Breast epithelium (tissue), 4 donors: ENCODE measurements at regions not wholly inside any gene's neighbourhood (a gene's known extent, or its start where the extent isn't known, plus 50 kb on each side); places are given as distances from the start of the nearest gene placed in this dataset.
A peak's percentile ranks its signal among the peaks of the same experiment; 100 is the strongest.

Source experiments
- DNase-seq, 2 donors: peaks; one replicate each; pipeline ENCODE4 v3.0.0-alpha.2; 2019; ENCODE audit warnings: low spot score in 2 of 2
- H3K27ac ChIP-seq, 2 donors: fragments of 200-600 bp; sonication (generic) in 1 of 2; one replicate each; pipeline ENCODE4 v1.5.1; 2016 to 2019; ENCODE audit warnings: mild to moderate bottlenecking in 1 of 2
- H3K27me3 ChIP-seq, 2 donors: fragments of 200-600 bp; sonication (generic) in 1 of 2; one replicate each; pipeline versions ENCODE4 v1.5.1 to v1.6.0; 2017 to 2019; ENCODE audit warnings: control low read depth in 1 of 2, mild to moderate bottlenecking in 1 of 2
- H3K36me3 ChIP-seq: fragments of 200-600 bp; one replicate; pipeline ENCODE4 v1.5.1; 2019
- H3K4me1 ChIP-seq, 2 donors: fragments of 200-600 bp; sonication (generic); one replicate each; pipeline ENCODE4 v1.5.1; 2016 to 2019; ENCODE audit warnings: control low read depth in 1 of 2
- H3K4me3 ChIP-seq, 3 donors: fragments of 200-600 bp; sonication (generic); 1 replicate in 2 of 3; 2 replicates in 1 of 3; pipeline ENCODE4 v1.5.1; 2016 to 2019; ENCODE audit warnings: mild to moderate bottlenecking in 3 of 3, moderate library complexity in 2 of 3
- H3K9me3 ChIP-seq, 2 donors: fragments of 200-600 bp; sonication (generic) in 1 of 2; one replicate each; pipeline ENCODE4 v1.5.1; 2016 to 2019; ENCODE audit warnings: control low read depth in 1 of 2
- CTCF ChIP-seq, 3 donors: fragments of 450-650 bp; IDR thresholded peaks; one replicate each; pipeline ENCODE4 v1.5.1; 2016 to 2017; ENCODE audit warnings: antibody characterized with exemption in 3 of 3, mild to moderate bottlenecking in 3 of 3, moderate library complexity in 3 of 3
- POLR2A ChIP-seq: fragments of 450-650 bp; IDR thresholded peaks from one replicate; pipeline ENCODE4 v1.6.1; 2016; ENCODE audit warnings: antibody characterized with exemption, mild to moderate bottlenecking, moderate library complexity
- POLR2AphosphoS5 ChIP-seq, 3 donors: sonication (generic); formaldehyde crosslinking; IDR thresholded peaks; one replicate each; pipeline ENCODE4 v1.6.1; 2017; ENCODE audit warnings: antibody characterized with exemption in 3 of 3
- intact Hi-C: fragments of 100-400 bp; cut with DNase I; formaldehyde crosslinking; loops from one replicate; pipeline ENCODE4 v1.15.1; 2023; ENCODE audit warnings: low total_unique reads

GRCh38 chr12:105954951-105955931 is 183.5 kb downstream of the NUAK1 start:
- Histone ChIP-seq H3K36me3 (no peaks in the 10 kb centered on the region), H3K27me3 (no peaks in the 10 kb centered on the region), H3K4me3 (no peak overlapping the region), H3K27ac (no peak overlapping the region), H3K9me3 (no peaks in the 10 kb centered on the region), H3K4me1 (peaks cover 0 to 4% of the 10 kb centered on the region in 2 donors)
- TF ChIP-seq POLR2AphosphoS5 (IDR thresholded peaks at IDR 0.05): no peak
- no peak for TF ChIP-seq CTCF (IDR thresholded peaks at IDR 0.05)
- no peak for TF ChIP-seq POLR2A
- no peak for DNase-seq
- intact Hi-C loops: no loop called here

GRCh38 chr12:105955976-105956375 is 182.8 kb downstream of the NUAK1 start:
- Histone ChIP-seq H3K27me3 (no peaks in the 10 kb centered on the region), H3K27ac (no peak overlapping the region), H3K4me1 (peaks cover 0 to 12% of the 10 kb centered on the region in 2 donors), H3K36me3 (no peaks in the 10 kb centered on the region), H3K4me3 (no peak overlapping the region), H3K9me3 (no peaks in the 10 kb centered on the region)
- no peak for DNase-seq
- intact Hi-C loops: no loop called here
- TF ChIP-seq POLR2A (no peak), CTCF (IDR thresholded peaks at IDR 0.05) (no peak), POLR2AphosphoS5 (IDR thresholded peaks at IDR 0.05) (no peak)

GRCh38 chr12:105956662-105957457 is 181.9 kb downstream of the NUAK1 start:
- H3K4me3 ChIP-seq: no peak overlapping the region
- intact Hi-C loops: no loop called here
- DNase-seq: no peak
- H3K9me3 ChIP-seq: no peaks in the 10 kb centered on the region
- H3K4me1 ChIP-seq: peaks cover 0 to 16% of the 10 kb centered on the region in 2 donors
- no peaks in the 10 kb centered on the region for H3K36me3 ChIP-seq
- H3K27me3 ChIP-seq: no peaks in the 10 kb centered on the region
- H3K27ac ChIP-seq: no peak overlapping the region
- no peak for TF ChIP-seq POLR2AphosphoS5 (IDR thresholded peaks at IDR 0.05)
- TF ChIP-seq CTCF (IDR thresholded peaks at IDR 0.05): no peak
- TF ChIP-seq POLR2A: no peak

- no peaks in the 10 kb centered on the region for H3K36me3 ChIP-seq
- H3K4me1 ChIP-seq: peaks cover 0 to 16% of the 10 kb centered on the region in 2 donors
- peak in 1 of 2 donors; percentile 75 for DNase-seq
- intact Hi-C loops: no loop called here
- H3K27me3 ChIP-seq: no peaks in the 10 kb centered on the region
- no peak overlapping the region for H3K4me3 ChIP-seq
- H3K9me3 ChIP-seq: no peaks in the 10 kb centered on the region
- peak in 1 of 3 donors; percentile 39 for TF ChIP-seq POLR2AphosphoS5 (IDR thresholded peaks at IDR 0.05)
- TF ChIP-seq POLR2A: no peak
- peak overlapping the region in 1 of 2 donors; percentile 25 for H3K27ac ChIP-seq
These were observed 178.3 kb downstream of the NUAK1 start for GRCh38 chr12:105960319-105961083.
